Calu3 (cell line): ENCODE measurements at regions not wholly inside any gene's neighbourhood (a gene's known extent, or its start where the extent isn't known, plus 50 kb on each side); places are given as distances from the start of the nearest gene placed in this dataset.

ENCODE experiments used
- BruUV-seq: library from RNA; stranded (reverse); fragments of 400-500 nt; replicated peaks from 2 replicates; lab custom pipeline; 2021; lab: Mats Ljungman, UMichigan
- CTCF ChIA-PET: fragments of 300-600 bp; sonication (Branson Sonifier 250); formaldehyde crosslinking; loops from one replicate; lab custom pipeline; 2022; ENCODE audit warnings: antibody characterized with exemption; lab: Charles Lee
- DNase-seq: peaks from one replicate; pipeline ENCODE4 v3.0.0; 2022
- H3K27ac Mint-ChIP-seq: one replicate; pipeline ENCODE4 v1.8.0; 2022; ENCODE audit warnings: mixed read lengths; ENCODE audit not compliant: unreplicated experiment
- H3K27me3 Mint-ChIP-seq: one replicate; pipeline ENCODE4 v1.8.0; 2022; ENCODE audit warnings: mixed read lengths; ENCODE audit not compliant: unreplicated experiment
- H3K36me3 Mint-ChIP-seq: one replicate; pipeline ENCODE4 v1.8.0; 2022; ENCODE audit warnings: mild to moderate bottlenecking, moderate library complexity, mixed read lengths; ENCODE audit not compliant: insufficient read depth, unreplicated experiment
- H3K4me1 Mint-ChIP-seq: one replicate; pipeline ENCODE4 v1.8.0; 2022; ENCODE audit warnings: mild to moderate bottlenecking, low read depth, mixed read lengths; ENCODE audit not compliant: unreplicated experiment
- H3K4me3 Mint-ChIP-seq: one replicate; pipeline ENCODE4 v1.8.0; 2022; ENCODE audit warnings: mild to moderate bottlenecking, low read depth, moderate library complexity, mixed read lengths; ENCODE audit not compliant: unreplicated experiment
- H3K9me3 Mint-ChIP-seq: one replicate; pipeline ENCODE4 v1.8.0; 2022; ENCODE audit warnings: low read depth, mixed read lengths; ENCODE audit not compliant: unreplicated experiment
- CTCF ChIP-seq: fragments of 200-600 bp; IDR thresholded peaks from one replicate; pipeline ENCODE4 v1.8.0; 2022; ENCODE audit warnings: antibody characterized with exemption; ENCODE audit not compliant: unreplicated experiment
- intact Hi-C: fragments of 100-400 bp; cut with micrococcal nuclease; formaldehyde crosslinking; loops from one replicate; pipeline ENCODE4 v1.10.0; 2022; ENCODE audit not compliant: unreplicated experiment

DNA sequence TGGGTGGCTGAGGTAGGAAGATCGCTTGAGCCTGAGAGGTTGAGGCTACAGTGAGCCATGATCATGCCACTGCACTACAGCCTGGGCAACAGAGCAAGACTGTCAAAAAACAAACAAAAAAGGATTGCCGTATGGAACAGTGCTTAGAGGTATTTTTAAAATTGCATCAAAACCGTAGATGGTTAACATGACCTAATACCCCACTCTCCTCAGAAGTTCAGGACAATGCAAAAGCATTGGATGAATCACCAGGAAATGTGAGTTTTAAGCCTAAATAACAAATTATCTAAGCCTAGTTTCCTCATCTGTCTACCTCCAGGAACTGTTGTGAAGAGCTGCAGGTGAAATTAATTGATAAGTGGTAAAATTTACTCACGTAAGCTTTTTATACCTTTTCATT lies 123.8 kb upstream of the ID4 start:
- CTCF ChIA-PET = no interaction called here
- H3K9me3 Mint-ChIP-seq = no peaks in the 10 kb centered on the region
- no peak overlapping the region for H3K4me3 Mint-ChIP-seq
- no TSS peak for BruUV-seq
- DNase-seq = no peak
- no peaks in the 10 kb centered on the region for H3K27me3 Mint-ChIP-seq
- H3K36me3 Mint-ChIP-seq = no peaks in the 10 kb centered on the region
- TF ChIP-seq CTCF = no peak
- no peak overlapping the region for H3K27ac Mint-ChIP-seq
- intact Hi-C loops = no loop called here
- H3K4me1 Mint-ChIP-seq = no peaks in the 10 kb centered on the region

DNA sequence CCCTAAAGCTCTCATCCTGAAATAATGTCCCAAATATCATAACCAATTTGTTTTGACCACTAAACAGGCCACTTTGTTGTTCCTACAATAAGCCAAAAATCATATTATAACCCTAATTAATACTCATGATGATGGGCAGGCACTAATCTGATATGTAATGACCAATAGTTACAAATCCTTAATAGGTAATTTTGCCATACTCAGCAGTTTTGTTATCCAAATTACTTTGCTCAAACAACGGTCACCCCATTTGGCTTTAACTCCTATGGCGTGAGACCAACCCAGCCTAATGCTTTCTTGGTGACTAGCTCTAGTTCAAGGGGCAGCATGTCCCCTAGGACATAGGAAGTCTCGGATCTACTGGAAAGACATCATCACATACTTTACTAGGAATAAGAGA lies 123.2 kb upstream of the ID4 start:
- DNase-seq = no peak
- H3K4me3 Mint-ChIP-seq = no peak overlapping the region
- H3K4me1 Mint-ChIP-seq = no peaks in the 10 kb centered on the region
- H3K36me3 Mint-ChIP-seq = no peaks in the 10 kb centered on the region
- CTCF ChIA-PET = no interaction called here
- no peak for TF ChIP-seq CTCF
- no TSS peak for BruUV-seq
- intact Hi-C loops = no loop called here
- H3K27ac Mint-ChIP-seq = no peak overlapping the region
- no peaks in the 10 kb centered on the region for H3K27me3 Mint-ChIP-seq
- H3K9me3 Mint-ChIP-seq = no peaks in the 10 kb centered on the region

DNA sequence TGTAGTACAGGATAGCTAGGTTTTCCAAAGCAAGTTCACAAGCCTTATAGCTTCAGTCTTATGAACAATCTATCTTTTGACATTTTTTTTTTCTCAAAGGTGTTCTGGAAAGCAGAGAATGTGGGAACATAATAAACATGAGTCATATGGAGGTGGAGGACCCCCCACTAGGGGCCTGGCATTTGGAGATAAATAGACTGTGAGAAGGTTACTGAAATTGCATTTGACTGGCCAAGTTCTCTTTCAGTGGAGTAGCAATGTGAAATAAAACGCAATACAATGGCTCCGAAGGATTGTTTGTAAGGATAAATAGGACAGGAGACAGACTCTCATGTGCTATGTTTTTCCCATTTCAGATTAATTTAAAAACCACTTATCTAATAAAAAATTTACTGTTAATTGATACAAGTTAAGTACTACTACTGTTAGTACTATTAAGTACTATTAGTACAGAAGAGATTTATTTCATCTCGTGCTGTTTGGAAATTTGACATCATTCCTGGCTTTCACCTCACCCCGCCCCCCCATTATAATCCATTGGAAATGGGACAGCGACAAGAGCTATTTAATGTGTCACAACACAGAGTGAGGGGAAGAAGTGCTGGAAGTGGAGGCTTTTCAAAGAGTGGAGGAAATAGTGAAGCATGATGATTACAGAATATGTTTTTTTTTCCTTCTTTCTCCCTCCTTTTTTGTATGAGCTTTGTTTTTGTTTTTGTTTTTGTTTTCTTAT lies 122.6 kb upstream of the ID4 start:
- intact Hi-C loops = no loop called here
- BruUV-seq = no TSS peak
- Mint-ChIP-seq H3K27me3 (no peaks in the 10 kb centered on the region), H3K36me3 (no peaks in the 10 kb centered on the region), H3K9me3 (no peaks in the 10 kb centered on the region), H3K27ac (no peak overlapping the region), H3K4me3 (no peak overlapping the region), H3K4me1 (no peaks in the 10 kb centered on the region)
- DNase-seq = no peak
- no peak for TF ChIP-seq CTCF
- CTCF ChIA-PET = no interaction called here

DNA sequence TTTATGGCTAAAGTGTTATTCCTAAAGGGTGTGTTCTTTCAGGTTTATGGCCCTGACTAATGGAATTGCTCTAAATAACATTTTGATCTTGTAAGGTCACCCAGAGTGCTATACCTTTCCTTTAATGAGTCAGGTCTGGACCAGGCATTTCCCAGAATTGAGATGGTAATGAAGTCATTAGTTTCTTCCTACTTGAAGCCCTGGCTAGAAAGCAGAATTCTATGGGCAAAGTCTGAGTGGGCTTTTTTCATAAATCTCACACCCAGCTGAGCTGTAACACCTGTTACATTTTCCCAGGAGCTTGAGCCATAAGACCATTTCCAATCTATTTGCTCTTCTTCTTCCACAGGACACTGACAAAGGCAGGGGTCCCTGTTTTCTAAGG lies 122.0 kb upstream of the ID4 start:
- no TSS peak for BruUV-seq
- H3K27me3 Mint-ChIP-seq = no peaks in the 10 kb centered on the region
- no peak for TF ChIP-seq CTCF

More for the DNA sequence above, 122.0 kb upstream of the ID4 start:
- Mint-ChIP-seq H3K27ac (no peak overlapping the region), H3K9me3 (no peaks in the 10 kb centered on the region), H3K4me1 (no peaks in the 10 kb centered on the region), H3K36me3 (no peaks in the 10 kb centered on the region), H3K4me3 (no peak overlapping the region)
- intact Hi-C loops = no loop called here
- CTCF ChIA-PET = no interaction called here
- DNase-seq = no peak
